ENCODE measurements at regions not wholly inside any gene's neighbourhood (a gene's known extent, or its start where the extent isn't known, plus 50 kb on each side); places are given as distances from the start of the nearest gene placed in this dataset.
A peak's percentile ranks its signal among the peaks of the same experiment; 100 is the strongest.

DNA sequence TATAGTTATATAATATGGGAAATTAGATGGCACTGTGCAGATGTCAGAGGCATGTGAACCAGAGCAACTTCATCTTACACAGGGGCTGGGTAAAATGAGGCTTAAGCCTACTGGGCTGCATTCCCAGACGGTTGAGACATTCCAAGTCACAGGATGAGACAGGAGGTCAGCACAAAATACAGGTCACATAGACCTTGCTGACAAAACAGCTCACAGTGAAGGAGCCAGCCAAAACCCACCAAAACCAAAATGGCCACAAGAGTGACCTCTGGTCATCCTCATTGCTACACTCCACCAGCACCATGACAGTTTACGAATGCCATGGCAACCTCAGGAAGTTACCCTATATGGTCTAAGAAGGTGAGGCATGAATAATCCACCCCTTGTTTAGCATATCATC lies 479.4 kb downstream of the TLR4 start:
- DNase-seq (ENCODE audit: low read depth), result no peak

GRCh38 chr9:118187408-118187807 lies 483.2 kb downstream of the TLR4 start:
- DNase-seq (ENCODE audit: low read depth), result no peak

- no peak for DNase-seq (ENCODE audit: low read depth)
These were observed 485.4 kb downstream of the TLR4 start for GRCh38 chr9:118189615-118190014.

DNA sequence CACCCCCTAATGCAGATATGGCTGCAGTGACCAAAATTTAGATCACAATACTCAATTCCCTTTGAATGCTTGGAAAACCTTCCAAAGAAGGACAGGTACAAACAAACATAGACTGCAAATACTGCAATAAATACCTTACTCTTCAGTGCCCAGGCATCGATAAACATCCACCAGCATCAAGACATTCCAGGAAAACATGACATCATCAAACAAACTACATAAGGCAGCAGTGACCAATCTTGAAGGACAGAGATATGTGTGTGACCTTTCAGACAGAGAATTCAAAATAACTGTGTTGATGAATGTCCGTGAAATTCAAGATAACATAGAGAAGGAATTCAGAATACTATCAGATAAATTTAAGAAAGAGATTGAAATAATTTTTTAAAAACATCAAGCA lies 488.6 kb downstream of the TLR4 start:
- DNase-seq (ENCODE audit: low read depth), result no peak

DNA sequence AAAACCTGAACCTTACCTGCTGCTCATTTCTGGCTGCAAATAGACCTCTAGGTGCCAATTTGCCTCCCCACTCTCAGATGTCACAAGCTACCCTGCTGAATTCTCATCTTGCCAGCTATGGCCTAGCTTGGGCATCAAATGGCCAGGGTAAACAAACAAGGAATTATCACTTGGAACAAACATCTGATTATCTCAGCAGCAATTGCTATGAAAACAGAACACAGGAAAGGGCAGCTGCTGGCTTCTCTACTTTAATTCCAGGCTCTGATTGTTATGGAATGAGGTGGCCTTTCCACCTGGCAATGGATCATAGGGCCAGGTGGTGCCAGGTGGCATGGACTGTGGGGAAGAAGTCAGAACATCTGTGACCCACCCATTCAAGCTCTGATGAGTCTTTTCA lies 505.1 kb downstream of the TLR4 start:
- no peak for DNase-seq (ENCODE audit: low read depth)

GRCh38 chr9:118215549-118215948 lies 511.3 kb downstream of the TLR4 start:
- no peak for DNase-seq (ENCODE audit: low read depth)

- DNase-seq (ENCODE audit: low read depth), result no peak
These were observed 518.2 kb downstream of the TLR4 start for GRCh38 chr9:118222375-118222774.

DNA sequence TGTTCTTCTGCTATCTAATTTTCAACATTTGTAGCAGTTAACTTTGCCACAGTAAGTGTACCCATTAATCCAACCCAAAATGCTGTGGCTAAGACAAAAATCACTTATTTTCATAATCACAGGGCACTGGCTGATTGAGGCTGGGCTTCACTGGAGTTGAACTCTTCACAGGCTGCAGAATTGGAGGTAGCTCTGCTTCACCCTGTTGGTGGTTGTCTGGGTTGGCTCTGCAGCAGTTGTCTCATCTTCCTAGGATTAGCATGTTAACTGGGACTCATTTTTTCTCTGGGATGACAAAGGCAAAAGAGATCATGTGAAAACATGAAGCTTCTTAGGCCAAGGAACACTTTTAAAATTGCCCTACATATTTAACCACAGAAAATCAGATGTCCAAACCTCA lies 518.9 kb downstream of the TLR4 start:
- DNase-seq (ENCODE audit: low read depth), result no peak

DNA sequence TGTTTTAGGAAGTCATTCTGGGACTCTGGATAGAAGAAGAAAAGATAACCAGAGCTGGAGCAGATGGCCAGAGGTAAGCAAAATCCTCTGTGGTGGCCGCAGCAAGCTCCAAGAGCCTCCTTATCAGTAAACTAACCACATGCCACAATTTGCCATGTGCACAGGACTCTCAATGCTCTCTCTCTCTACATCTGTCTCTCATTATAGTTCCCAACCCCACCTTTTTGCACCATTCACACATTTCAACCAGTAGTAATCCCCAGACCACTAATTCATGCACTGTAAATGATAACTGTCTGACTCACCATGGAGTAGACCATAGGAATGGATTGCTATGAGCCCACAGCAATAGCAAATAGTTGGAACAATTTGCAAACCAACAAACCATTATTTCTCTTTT lies 526.1 kb downstream of the TLR4 start:
- DNase-seq (ENCODE audit: low read depth), result no peak

- DNase-seq (ENCODE audit: low read depth), result no peak
These were observed 532.4 kb downstream of the TLR4 start for GRCh38 chr9:118236625-118237024.

DNA sequence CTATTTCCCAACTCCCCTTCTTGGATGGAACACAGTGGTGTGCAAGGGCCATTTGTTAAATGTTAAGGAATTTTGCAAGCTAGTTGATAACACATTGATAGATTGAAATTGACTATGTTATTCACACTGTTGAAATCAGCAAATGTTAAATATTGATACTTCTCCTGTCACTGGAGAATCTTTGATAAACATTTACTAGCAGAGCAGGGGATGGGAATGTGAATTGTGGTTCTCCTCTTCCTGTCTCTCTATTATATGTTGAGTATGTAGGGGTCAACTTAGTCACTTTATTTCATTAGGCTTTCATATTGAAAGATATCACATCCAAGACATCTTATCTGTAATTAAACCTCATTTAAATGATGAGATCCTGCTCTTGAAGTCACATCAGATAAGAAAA lies 533.9 kb downstream of the TLR4 start:
- no peak for DNase-seq (ENCODE audit: low read depth)

- no peak for DNase-seq (ENCODE audit: low read depth)
These were observed 547.8 kb downstream of the TLR4 start for GRCh38 chr9:118252027-118252426.

DNA sequence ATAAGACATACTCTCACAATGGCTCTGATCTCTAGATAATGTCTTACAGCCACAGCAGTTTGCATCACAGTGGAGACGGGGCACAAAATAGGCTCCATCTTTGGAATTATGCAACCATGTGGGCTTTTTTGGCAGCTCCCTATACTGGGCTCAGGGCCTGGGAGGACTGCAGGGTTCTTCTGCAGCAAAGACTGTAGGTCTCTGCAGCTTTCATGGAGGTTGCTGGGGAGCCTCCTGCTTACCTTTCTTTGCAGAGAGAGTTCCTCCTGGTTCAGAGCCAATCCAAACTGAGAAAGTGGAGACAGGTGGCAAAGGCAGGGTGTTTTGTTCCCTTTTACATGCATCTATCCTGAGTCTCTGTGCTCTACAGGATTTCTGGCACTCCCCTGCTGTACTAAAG lies 558.0 kb downstream of the TLR4 start:
- no peak for DNase-seq (ENCODE audit: low read depth)

GRCh38 chr9:118263949-118264348 lies 559.7 kb downstream of the TLR4 start:
- DNase-seq (ENCODE audit: low read depth), result no peak

GRCh38 chr9:118268046-118268445 lies 563.8 kb downstream of the TLR4 start:
- no peak for DNase-seq (ENCODE audit: low read depth)

- peak; percentile 1 for DNase-seq (ENCODE audit: low read depth)
These were observed 565.4 kb downstream of the TLR4 start for GRCh38 chr9:118269623-118270022.

DNA sequence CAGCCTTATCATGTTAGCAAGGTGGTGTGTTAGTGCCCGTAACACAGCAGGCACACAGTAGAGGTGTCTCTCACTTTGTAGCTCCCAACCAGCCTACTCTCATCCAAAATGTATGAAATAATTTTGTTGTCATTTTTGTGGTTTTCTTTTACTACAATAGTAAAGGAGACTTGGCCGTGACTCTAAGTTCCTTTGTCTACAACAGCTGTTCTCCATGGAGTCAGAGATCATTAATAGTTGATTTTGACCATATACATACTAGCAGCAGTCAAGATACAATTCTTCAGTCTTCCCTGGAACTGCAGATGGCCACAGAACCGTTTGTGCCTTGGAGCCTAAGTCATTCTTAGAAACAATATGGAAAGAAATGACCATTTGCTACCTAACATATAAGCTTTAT lies 567.1 kb downstream of the TLR4 start:
- DNase-seq (ENCODE audit: low read depth), result no peak

- DNase-seq (ENCODE audit: low read depth), result no peak
These were observed 567.7 kb downstream of the TLR4 start for GRCh38 chr9:118271936-118272335.

DNA sequence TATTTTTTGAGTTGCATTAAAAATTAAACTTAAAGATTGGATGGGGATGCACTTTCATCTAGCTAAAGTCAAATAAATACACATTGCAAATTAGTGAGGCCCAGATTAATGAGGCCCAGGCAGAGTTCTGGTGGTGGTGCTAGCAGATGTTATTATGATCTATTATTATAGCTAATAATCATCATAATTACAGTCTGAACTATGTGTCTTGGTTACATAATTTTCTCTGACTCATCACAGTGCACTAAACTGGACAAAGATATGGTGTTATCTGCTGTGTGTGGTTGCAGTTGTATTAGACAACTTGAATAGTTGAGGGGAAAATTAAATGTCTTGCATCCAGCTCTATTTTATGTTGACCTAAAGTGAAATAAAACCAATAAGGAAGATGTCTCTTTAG lies 568.8 kb downstream of the TLR4 start:
- no peak for DNase-seq (ENCODE audit: low read depth)

GRCh38 chr9:118276784-118277183 lies 572.6 kb downstream of the TLR4 start:
- DNase-seq (ENCODE audit: low read depth), result no peak

DNA sequence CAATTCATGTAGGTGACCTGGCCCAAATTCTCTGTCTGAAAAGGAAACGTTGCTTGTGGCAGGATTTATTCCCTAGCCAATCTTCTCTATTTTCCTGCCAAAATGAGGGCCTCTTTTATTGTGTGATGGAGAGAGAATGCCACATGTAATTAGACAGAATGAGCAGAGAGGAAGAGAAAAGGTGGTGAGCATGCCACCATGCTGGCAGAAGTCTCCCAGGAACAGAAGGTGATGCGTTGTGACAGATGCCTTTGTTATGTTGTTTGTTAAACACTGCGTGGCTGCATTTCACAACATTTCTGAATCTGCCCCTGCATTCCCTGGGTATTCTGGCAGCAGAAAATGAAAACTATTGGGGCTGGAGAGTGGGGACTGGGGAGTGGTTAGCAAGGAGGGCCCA lies 577.6 kb downstream of the TLR4 start:
- no peak for DNase-seq (ENCODE audit: low read depth)

DNA sequence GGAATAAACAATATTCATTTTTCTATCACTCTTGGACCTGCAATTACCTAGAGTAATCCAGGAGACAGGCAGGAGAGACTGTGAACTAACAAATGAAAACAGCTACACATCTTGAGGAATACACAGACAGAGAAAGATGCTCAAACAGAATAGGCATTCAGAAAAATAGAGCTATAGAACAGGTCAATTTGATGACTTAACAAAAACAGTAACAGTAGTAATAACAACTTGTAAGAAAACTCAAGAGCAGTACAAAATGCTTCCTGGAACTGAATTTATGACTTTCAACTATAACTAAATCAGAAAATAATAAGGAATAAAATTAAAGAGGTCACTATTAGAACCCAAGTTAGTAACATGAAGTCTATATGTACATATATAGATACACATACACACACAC lies 579.3 kb downstream of the TLR4 start:
- DNase-seq (ENCODE audit: low read depth), result no peak

GRCh38 chr9:118290116-118290515 lies 585.9 kb downstream of the TLR4 start:
- DNase-seq (ENCODE audit: low read depth), result no peak

- no peak for DNase-seq (ENCODE audit: low read depth)
These were observed 591.2 kb downstream of the TLR4 start for GRCh38 chr9:118295413-118295812.

- no peak for DNase-seq (ENCODE audit: low read depth)
These were observed 598.5 kb downstream of the TLR4 start for GRCh38 chr9:118302721-118303120.

Measured in forelimb muscle (tissue), 1 donor.